GM23338 (cell line): ENCODE measurements at regions not wholly inside any gene's neighbourhood (a gene's known extent, or its start where the extent isn't known, plus 50 kb on each side); places are given as distances from the start of the nearest gene placed in this dataset.

Experiments used
- ATAC-seq: fragments of 200-7000 bp; cut with Tn5 transposase; 3 replicates; pipeline ENCODE4 v1.9.1; 2020
- DNase-seq: peaks from one replicate; pipeline ENCODE4 v3.0.0-alpha.2; 2015; ENCODE audit warnings: low spot score
- H2AFZ ChIP-seq: fragments of 200-600 bp; sonication (generic); 2 replicates; pipeline ENCODE4 v1.8.0; 2016; ENCODE audit warnings: antibody characterized with exemption, mild to moderate bottlenecking, moderate library complexity
- H3F3A ChIP-seq: fragments of 200-600 bp; sonication (generic); replicated peaks from 2 replicates; pipeline ENCODE4 v1.8.0; 2017; ENCODE audit warnings: antibody characterized with exemption, mixed run types, low read depth
- H3K27ac ChIP-seq: fragments of 200-600 bp; sonication (generic); 2 replicates; pipeline ENCODE4 v1.6.1; 2016; ENCODE audit warnings: low read depth
- H3K27me3 ChIP-seq: fragments of 200-600 bp; sonication (generic); 2 replicates; pipeline ENCODE4 v1.8.0; 2016; ENCODE audit warnings: mild to moderate bottlenecking, mixed run types, moderate library complexity; ENCODE audit not compliant: insufficient read depth
- H3K36me3 ChIP-seq: fragments of 200-600 bp; sonication (generic); 2 replicates; pipeline ENCODE4 v1.8.0; 2016; ENCODE audit warnings: mild to moderate bottlenecking; ENCODE audit not compliant: insufficient read depth
- H3K4me1 ChIP-seq: fragments of 200-600 bp; sonication (generic); 2 replicates; pipeline ENCODE4 v1.8.0; 2016; ENCODE audit warnings: mild to moderate bottlenecking, moderate library complexity; ENCODE audit not compliant: insufficient read depth
- H3K4me2 ChIP-seq: fragments of 200-600 bp; sonication (generic); 2 replicates; pipeline ENCODE4 v1.7.1; 2017; ENCODE audit warnings: mixed run types
- H3K4me3 ChIP-seq: fragments of 200-600 bp; sonication (generic); 2 replicates; pipeline ENCODE4 v1.6.1; 2016; ENCODE audit warnings: mixed run types
- H3K79me2 ChIP-seq: fragments of 200-600 bp; sonication (generic); replicated peaks from 2 replicates; pipeline ENCODE4 v1.8.0; 2017; ENCODE audit warnings: mild to moderate bottlenecking; ENCODE audit not compliant: insufficient read depth
- H3K9me2 ChIP-seq: fragments of 200-600 bp; sonication (generic); 2 replicates; pipeline ENCODE4 v1.8.0; 2017; ENCODE audit not compliant: insufficient read depth
- H4K20me1 ChIP-seq: fragments of 200-600 bp; sonication (generic); replicated peaks from 2 replicates; pipeline ENCODE4 v1.8.0; 2017; ENCODE audit warnings: mild to moderate bottlenecking; ENCODE audit not compliant: insufficient read depth
- H3K27ac Mint-ChIP-seq: 2 replicates; pipeline ENCODE4 v1.8.0; 2020; ENCODE audit warnings: inconsistent platforms, mild to moderate bottlenecking, moderate library complexity, mixed read lengths
- H3K27me3 Mint-ChIP-seq: 3 replicates; pipeline ENCODE4 v1.8.0; 2022; ENCODE audit warnings: low read depth, mild to moderate bottlenecking, moderate library complexity, mixed read lengths, inconsistent platforms; ENCODE audit not compliant: insufficient read depth, poor library complexity
- H3K36me3 Mint-ChIP-seq: 3 replicates; pipeline ENCODE4 v1.8.0; 2021; ENCODE audit warnings: low read depth, mild to moderate bottlenecking, inconsistent platforms, moderate library complexity, mixed read lengths
- H3K4me1 Mint-ChIP-seq: 3 replicates; pipeline ENCODE4 v1.8.0; 2020; ENCODE audit warnings: mild to moderate bottlenecking, inconsistent platforms, mixed read lengths
- H3K4me3 Mint-ChIP-seq: 3 replicates; pipeline ENCODE4 v1.8.0; 2021; ENCODE audit warnings: moderate library complexity, mild to moderate bottlenecking, inconsistent platforms, mixed read lengths
- H3K9me3 Mint-ChIP-seq: 3 replicates; pipeline ENCODE4 v1.8.0; 2020; ENCODE audit warnings: moderate library complexity, mild to moderate bottlenecking, inconsistent platforms, mixed read lengths
- EZH2phosphoT487 ChIP-seq: fragments of 200-600 bp; sonication (generic); IDR thresholded peaks from one replicate; pipeline ENCODE4 v1.8.1; 2018; ENCODE audit warnings: antibody characterized with exemption; ENCODE audit not compliant: unreplicated experiment
- JUNB ChIP-seq: IDR thresholded peaks from one replicate; pipeline ENCODE4 v1.6.1; 2016; ENCODE audit warnings: antibody characterized with exemption; ENCODE audit not compliant: unreplicated experiment
- POLR2AphosphoS5 ChIP-seq: IDR thresholded peaks from 2 replicates; pipeline ENCODE4 v1.6.1; 2016; ENCODE audit warnings: antibody characterized with exemption, low read depth
- ZNF114 ChIP-seq: fragments of 250-450 bp; sonication (Bioruptor Pico); IDR thresholded peaks from 2 replicates; pipeline ENCODE4 v1.5.0; 2020; ENCODE audit warnings: mild to moderate bottlenecking, moderate library complexity
- ZNF331 ChIP-seq: fragments of 250-450 bp; sonication (Bioruptor Pico); IDR thresholded peaks from 2 replicates; pipeline ENCODE4 v1.5.0; 2020; ENCODE audit warnings: low read depth, mild to moderate bottlenecking, moderate library complexity
- TF ChIP-seq, protein P1 (sequence below): fragments of 250-450 bp; sonication (Bioruptor Pico); IDR thresholded peaks from 2 replicates; pipeline ENCODE4 v1.5.0; 2020; ENCODE audit warnings: mild to moderate bottlenecking, moderate library complexity
- TF ChIP-seq, protein P2 (sequence below): IDR thresholded peaks from 2 replicates; pipeline ENCODE4 v1.6.1; 2016; ENCODE audit warnings: antibody characterized with exemption

DNA sequence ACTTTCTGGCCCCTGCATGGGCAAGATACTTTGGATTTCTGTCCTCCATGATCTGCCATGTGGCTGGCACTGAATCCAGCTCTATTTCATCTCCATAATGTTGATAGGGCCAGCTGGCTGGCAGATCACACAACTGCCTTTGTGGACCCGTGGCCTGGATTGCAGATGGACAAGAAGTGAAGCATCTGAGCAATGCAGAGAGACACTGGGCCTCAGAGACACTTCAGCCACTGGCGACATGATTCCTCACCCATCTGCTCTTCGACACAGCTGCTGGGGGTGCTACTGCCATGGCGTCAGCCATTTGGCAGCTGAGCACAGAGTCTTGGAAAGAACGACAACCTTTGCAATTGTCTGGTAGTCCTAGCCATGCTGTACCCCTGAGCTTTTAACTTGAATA is 79.5 kb upstream of the MYO16 start:
- peaks cover 3% of the 10 kb centered on the region; the same call in 1 of the 3 replicates for H3K9me3 Mint-ChIP-seq

More for the DNA sequence above, 79.5 kb upstream of the MYO16 start:
- Mint-ChIP-seq H3K36me3 (no peaks in the 10 kb centered on the region), H3K4me1 (no peaks in the 10 kb centered on the region), H3K27me3 (no peaks in the 10 kb centered on the region), H3K27ac (no peak overlapping the region), H3K4me3 (no peak overlapping the region)
- ATAC-seq (no peak), DNase-seq (no peak)
- Histone ChIP-seq H3K4me1 (no peaks in the 10 kb centered on the region), H3K27ac (no peak overlapping the region), H3K4me3 (no peak overlapping the region), H3F3A (no peaks in the 10 kb centered on the region), H3K79me2 (no peaks in the 10 kb centered on the region), H4K20me1 (no peaks in the 10 kb centered on the region), H3K27me3 (no peaks in the 10 kb centered on the region), H2AFZ (0 out of 2 replicates have a peak overlapping the region, but pooled peaks have one; percentile 18), H3K36me3 (no peaks in the 10 kb centered on the region; the same call in 1 of the 2 replicates), H3K4me2 (no peak overlapping the region), H3K9me2 (no peaks in the 10 kb centered on the region)
- TF ChIP-seq ZNF331 (CRISPR knock-in tag) (no peak), EZH2phosphoT487 (no peak), JUNB (no peak), ZNF114 (no peak), POLR2AphosphoS5 (no peak)
- TF ChIP-seq, protein P1, sequence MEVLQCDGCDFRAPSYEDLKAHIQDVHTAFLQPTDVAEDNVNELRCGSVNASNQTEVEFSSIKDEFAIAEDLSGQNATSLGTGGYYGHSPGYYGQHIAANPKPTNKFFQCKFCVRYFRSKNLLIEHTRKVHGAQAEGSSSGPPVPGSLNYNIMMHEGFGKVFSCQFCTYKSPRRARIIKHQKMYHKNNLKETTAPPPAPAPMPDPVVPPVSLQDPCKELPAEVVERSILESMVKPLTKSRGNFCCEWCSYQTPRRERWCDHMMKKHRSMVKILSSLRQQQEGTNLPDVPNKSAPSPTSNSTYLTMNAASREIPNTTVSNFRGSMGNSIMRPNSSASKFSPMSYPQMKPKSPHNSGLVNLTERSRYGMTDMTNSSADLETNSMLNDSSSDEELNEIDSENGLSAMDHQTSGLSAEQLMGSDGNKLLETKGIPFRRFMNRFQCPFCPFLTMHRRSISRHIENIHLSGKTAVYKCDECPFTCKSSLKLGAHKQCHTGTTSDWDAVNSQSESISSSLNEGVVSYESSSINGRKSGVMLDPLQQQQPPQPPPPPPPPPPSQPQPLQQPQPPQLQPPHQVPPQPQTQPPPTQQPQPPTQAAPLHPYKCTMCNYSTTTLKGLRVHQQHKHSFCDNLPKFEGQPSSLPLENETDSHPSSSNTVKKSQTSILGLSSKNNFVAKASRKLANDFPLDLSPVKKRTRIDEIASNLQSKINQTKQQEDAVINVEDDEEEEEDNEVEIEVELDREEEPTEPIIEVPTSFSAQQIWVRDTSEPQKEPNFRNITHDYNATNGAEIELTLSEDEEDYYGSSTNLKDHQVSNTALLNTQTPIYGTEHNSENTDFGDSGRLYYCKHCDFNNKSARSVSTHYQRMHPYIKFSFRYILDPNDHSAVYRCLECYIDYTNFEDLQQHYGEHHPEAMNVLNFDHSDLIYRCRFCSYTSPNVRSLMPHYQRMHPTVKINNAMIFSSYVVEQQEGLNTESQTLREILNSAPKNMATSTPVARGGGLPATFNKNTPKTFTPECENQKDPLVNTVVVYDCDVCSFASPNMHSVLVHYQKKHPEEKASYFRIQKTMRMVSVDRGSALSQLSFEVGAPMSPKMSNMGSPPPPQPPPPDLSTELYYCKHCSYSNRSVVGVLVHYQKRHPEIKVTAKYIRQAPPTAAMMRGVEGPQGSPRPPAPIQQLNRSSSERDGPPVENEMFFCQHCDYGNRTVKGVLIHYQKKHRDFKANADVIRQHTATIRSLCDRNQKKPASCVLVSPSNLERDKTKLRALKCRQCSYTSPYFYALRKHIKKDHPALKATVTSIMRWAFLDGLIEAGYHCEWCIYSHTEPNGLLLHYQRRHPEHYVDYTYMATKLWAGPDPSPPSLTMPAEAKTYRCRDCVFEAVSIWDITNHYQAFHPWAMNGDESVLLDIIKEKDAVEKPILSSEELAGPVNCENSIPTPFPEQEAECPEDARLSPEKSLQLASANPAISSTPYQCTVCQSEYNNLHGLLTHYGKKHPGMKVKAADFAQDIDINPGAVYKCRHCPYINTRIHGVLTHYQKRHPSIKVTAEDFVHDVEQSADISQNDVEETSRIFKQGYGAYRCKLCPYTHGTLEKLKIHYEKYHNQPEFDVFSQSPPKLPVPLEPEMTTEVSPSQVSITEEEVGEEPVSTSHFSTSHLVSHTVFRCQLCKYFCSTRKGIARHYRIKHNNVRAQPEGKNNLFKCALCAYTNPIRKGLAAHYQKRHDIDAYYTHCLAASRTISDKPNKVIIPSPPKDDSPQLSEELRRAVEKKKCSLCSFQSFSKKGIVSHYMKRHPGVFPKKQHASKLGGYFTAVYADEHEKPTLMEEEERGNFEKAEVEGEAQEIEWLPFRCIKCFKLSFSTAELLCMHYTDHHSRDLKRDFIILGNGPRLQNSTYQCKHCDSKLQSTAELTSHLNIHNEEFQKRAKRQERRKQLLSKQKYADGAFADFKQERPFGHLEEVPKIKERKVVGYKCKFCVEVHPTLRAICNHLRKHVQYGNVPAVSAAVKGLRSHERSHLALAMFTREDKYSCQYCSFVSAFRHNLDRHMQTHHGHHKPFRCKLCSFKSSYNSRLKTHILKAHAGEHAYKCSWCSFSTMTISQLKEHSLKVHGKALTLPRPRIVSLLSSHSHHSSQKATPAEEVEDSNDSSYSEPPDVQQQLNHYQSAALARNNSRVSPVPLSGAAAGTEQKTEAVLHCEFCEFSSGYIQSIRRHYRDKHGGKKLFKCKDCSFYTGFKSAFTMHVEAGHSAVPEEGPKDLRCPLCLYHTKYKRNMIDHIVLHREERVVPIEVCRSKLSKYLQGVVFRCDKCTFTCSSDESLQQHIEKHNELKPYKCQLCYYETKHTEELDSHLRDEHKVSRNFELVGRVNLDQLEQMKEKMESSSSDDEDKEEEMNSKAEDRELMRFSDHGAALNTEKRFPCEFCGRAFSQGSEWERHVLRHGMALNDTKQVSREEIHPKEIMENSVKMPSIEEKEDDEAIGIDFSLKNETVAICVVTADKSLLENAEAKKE (CRISPR knock-in tag) = no peak
- TF ChIP-seq, protein P2, sequence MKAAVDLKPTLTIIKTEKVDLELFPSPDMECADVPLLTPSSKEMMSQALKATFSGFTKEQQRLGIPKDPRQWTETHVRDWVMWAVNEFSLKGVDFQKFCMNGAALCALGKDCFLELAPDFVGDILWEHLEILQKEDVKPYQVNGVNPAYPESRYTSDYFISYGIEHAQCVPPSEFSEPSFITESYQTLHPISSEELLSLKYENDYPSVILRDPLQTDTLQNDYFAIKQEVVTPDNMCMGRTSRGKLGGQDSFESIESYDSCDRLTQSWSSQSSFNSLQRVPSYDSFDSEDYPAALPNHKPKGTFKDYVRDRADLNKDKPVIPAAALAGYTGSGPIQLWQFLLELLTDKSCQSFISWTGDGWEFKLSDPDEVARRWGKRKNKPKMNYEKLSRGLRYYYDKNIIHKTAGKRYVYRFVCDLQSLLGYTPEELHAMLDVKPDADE = no peak
